HFF-Myc (cell line): ENCODE measurements at regions not wholly inside any gene's neighbourhood (a gene's known extent, or its start where the extent isn't known, plus 50 kb on each side); places are given as distances from the start of the nearest gene placed in this dataset.

Experiments
- DNase-seq: peaks from one replicate; pipeline ENCODE4 v3.0.0-alpha.2; 2011; ENCODE audit warnings: low read depth; ENCODE audit errors: extremely low read depth
- H3K4me3 ChIP-seq: replicated peaks from 2 replicates; pipeline ENCODE4 v1.5.1; 2011; ENCODE audit warnings: low read depth, mild to moderate bottlenecking, control low read depth, low read length
- TF ChIP-seq, protein P1 (sequence below): IDR thresholded peaks from 2 replicates; pipeline ENCODE4 v1.5.1; 2012; ENCODE audit warnings: mild to moderate bottlenecking, low read depth, low read length, control low read depth; ENCODE audit errors: missing control alignments

DNA sequence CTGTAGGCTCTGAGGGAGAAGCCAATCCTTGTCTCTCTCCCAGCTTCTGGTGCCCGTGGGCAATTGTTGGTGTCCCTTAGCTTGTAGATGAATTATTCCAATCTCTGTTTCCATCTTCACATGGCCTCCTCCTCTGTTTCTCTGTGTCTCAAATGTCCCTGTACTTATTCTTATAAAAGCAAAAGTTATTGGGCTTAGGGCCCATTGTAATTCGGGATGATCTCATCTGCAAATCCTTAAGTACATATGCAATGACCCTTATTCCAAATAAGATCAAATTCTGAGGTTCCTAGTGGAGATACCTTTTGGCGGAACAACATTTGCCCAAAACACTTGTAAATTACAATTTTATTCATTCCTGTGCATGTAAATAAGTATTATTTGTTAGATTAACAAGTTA, 147.4 kb upstream of the EPHA3 start:
- H3K4me3 ChIP-seq: no peak overlapping the region
- DNase-seq: no peak
- TF ChIP-seq, protein P1, sequence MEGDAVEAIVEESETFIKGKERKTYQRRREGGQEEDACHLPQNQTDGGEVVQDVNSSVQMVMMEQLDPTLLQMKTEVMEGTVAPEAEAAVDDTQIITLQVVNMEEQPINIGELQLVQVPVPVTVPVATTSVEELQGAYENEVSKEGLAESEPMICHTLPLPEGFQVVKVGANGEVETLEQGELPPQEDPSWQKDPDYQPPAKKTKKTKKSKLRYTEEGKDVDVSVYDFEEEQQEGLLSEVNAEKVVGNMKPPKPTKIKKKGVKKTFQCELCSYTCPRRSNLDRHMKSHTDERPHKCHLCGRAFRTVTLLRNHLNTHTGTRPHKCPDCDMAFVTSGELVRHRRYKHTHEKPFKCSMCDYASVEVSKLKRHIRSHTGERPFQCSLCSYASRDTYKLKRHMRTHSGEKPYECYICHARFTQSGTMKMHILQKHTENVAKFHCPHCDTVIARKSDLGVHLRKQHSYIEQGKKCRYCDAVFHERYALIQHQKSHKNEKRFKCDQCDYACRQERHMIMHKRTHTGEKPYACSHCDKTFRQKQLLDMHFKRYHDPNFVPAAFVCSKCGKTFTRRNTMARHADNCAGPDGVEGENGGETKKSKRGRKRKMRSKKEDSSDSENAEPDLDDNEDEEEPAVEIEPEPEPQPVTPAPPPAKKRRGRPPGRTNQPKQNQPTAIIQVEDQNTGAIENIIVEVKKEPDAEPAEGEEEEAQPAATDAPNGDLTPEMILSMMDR: no peak

DNA sequence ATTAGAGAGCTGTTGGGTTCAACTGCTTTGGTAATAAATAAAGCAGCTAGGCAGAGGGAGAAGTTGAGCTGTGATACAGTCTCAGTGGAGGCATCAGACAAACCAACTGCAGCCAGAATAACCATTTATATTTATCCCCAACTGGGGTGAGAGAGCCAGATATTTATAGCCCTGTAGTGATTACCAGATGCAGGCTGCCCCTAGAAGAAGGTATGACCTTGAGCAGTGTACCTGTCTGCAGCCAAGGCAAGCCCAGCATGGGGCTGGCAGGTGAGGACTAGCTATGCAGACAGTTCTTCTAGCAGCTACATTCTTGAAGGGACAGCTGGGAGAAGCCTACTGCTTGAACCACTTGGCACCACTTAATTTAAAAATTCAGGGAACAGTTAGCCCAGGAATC, 144.4 kb upstream of the EPHA3 start:
- TF ChIP-seq, protein P1: no peak
- DNase-seq: no peak
- H3K4me3 ChIP-seq: no peak overlapping the region

DNA sequence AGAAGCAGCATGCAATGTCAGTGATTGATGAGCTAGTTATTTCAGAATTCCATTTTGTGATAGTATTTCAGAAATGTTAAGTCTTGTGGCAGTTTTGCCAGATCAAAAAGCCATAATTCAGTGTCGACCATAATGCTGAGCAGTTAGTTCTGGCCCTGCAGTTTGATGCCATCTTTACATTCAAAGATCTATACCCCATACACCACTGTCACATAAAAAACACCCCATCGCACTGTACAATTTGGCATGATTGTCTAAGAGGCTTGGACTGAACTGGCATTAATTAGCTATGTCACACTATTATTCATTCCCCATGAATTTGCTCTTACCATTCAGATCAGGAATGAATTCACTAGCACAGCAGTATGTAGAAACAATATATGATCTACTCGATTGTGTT, 127.7 kb upstream of the EPHA3 start:
- TF ChIP-seq, protein P1: no peak
- no peak for DNase-seq
- no peak overlapping the region for H3K4me3 ChIP-seq

DNA sequence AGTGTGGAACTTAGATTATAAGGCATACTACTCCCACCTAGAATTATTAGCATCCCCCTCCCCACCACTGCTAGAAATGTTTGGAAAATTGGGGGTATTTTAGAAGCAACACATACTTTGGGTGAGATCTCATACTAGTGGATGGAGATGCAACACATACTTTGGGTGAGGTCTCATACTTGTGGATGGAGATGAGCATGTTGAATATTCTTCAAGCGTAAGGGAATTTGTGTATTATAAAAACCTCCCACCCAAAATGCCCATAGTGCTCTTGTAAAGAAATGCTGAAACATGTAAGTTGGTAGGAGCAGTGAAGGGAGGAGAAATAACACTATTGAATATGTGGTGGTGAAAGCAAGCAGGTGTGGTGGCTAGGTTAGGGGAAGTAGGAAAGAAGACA, 124.0 kb upstream of the EPHA3 start:
- TF ChIP-seq, protein P1: no peak
- no peak overlapping the region for H3K4me3 ChIP-seq
- DNase-seq: no peak

DNA sequence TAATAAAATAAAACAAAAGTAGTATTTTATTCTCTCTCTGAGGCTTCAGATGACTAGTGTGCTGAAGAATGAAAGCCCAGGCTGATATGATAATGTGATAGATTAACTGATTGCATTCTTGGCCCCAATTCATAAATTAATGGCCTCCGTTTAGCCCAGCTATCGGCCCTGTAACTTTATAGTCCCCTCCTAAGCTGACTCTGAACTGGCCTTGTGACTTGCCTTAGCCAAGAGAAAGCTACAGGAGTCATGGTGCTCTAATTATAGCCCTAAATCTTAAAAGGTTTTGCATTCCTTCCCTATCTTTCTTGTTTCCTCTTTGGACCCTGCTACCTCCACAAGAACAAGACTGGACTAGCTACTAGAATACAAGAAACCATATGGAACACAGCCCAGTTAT, 123.2 kb upstream of the EPHA3 start:
- TF ChIP-seq, protein P1: no peak
- no peak overlapping the region for H3K4me3 ChIP-seq
- DNase-seq: no peak

DNA sequence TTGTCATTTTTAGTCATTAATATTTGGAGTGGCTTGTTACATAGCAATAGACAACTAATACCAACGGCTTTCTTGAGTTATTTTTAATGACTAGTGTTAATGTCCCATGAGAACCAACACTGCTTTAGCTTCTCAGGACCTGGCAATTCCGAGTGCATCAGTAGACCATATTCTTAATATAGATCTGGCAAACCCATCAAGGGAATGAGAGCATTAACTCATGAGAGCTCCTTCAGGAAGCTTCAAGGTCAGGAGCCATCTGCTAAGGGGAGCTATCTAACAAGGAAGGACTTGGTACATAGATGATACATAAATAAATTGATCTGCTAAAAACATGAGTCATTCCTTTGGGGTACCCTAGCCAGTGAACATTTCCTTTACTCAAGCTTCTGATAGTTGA, 122.6 kb upstream of the EPHA3 start:
- TF ChIP-seq, protein P1: no peak
- DNase-seq: no peak

DNA sequence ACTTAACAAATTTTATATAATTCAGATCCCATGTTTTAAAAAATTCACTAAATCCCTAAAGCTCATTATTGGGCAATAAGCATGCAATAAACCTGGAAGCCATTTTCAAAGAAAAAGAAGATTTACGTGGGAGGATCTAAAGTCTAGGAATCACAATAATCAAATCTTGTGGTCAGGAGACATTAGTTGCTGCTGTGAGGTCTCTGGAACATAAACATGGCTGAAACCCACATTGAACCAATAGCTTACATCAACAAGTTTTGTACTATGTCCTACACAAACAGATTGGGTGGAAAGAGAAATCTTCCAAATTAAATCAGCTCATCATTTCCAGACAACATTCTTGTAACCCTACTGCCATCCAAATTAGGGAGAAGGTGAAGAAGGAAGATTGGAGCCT, 121.9 kb upstream of the EPHA3 start:
- no peak for DNase-seq
- TF ChIP-seq, protein P1: no peak
- H3K4me3 ChIP-seq: no peak overlapping the region

More for the DNA sequence above, 122.6 kb upstream of the EPHA3 start:
- no peak overlapping the region for H3K4me3 ChIP-seq
